GM10266 (cell line): ENCODE measurements at regions not wholly inside any gene's neighbourhood (a gene's known extent, or its start where the extent isn't known, plus 50 kb on each side); places are given as distances from the start of the nearest gene placed in this dataset.

ENCODE experiments used
- DNase-seq: peaks from one replicate; pipeline ENCODE4 v3.0.0; 2012; ENCODE audit errors: extremely low spot score
- TF ChIP-seq, protein P1 (sequence below): IDR thresholded peaks from 2 replicates; pipeline ENCODE4 v1.5.1; 2012; ENCODE audit warnings: mild to moderate bottlenecking, low read depth; ENCODE audit not compliant: control insufficient read depth, insufficient read depth; ENCODE audit errors: missing control alignments

- TF ChIP-seq, protein P1, sequence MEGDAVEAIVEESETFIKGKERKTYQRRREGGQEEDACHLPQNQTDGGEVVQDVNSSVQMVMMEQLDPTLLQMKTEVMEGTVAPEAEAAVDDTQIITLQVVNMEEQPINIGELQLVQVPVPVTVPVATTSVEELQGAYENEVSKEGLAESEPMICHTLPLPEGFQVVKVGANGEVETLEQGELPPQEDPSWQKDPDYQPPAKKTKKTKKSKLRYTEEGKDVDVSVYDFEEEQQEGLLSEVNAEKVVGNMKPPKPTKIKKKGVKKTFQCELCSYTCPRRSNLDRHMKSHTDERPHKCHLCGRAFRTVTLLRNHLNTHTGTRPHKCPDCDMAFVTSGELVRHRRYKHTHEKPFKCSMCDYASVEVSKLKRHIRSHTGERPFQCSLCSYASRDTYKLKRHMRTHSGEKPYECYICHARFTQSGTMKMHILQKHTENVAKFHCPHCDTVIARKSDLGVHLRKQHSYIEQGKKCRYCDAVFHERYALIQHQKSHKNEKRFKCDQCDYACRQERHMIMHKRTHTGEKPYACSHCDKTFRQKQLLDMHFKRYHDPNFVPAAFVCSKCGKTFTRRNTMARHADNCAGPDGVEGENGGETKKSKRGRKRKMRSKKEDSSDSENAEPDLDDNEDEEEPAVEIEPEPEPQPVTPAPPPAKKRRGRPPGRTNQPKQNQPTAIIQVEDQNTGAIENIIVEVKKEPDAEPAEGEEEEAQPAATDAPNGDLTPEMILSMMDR: no peak
- DNase-seq: no peak
These were observed 386.1 kb downstream of the SETD4 start for GRCh38 chr21:35674091-35674671.

- no peak for DNase-seq
- TF ChIP-seq, protein P1: no peak
These were observed 388.0 kb downstream of the SETD4 start for GRCh38 chr21:35672313-35672712.

- TF ChIP-seq, protein P1: no peak
- no peak for DNase-seq
These were observed 395.6 kb downstream of the SETD4 start for GRCh38 chr21:35664683-35665082.

DNA sequence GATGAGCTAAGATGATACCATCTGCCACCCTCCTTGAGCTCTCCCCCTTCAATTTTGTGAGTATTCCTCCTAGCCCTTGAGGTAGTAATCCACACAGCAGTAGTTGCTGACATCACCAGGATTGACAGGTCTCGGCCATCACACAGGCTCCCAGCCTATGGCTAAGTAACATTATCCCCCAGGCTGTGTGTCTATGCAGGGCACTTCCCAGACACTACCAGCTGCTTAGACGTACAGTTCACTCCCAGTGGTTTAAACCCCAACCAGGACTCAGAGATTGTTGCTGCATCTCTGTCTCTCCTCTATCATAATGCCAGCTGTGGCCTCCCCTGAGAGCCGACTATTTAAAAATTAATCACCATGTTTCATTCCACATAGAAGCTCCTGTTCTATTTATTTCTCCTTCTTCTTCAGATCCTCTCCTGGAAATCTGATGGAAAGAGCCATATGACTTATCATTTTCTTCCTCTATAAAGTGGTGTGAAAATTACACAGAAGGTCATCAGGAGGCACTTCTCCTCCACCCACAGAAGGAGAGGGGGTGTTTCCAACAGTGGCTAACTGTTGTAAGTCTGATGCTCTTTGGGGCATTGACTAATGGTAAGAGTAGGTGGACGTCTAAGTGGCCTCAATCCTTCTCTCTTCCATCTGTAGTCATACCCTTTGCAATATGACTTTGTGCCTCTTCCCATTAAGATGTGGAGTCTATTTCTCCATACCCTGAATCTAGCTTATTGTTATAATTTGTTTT is 396.3 kb downstream of the SETD4 start:
- TF ChIP-seq, protein P1: no peak
- no peak for DNase-seq

DNA sequence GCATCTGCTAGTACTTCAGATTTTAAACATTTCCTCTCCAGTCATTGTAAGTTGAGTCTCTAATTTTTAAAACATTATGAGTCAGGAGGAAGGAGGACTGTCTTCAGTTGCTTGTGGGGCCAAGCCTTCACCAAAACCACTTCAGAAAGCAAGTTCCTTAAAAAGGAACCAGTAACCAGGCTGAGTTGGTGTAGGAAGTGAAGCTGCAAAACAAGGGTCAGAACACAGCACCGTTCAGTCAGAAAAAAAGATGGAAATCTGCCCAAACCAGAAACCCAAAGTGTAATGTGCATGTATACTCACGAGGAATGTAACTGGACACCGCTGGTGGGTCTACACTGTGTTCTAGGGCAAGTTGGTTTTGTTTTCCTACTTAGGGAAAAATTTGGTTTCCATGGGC is 402.1 kb downstream of the SETD4 start:
- TF ChIP-seq, protein P1: no peak

GRCh38 chr21:35652872-35653271 is 407.5 kb downstream of the SETD4 start:
- TF ChIP-seq, protein P1: no peak
- DNase-seq: no peak

More for the DNA sequence above, 402.1 kb downstream of the SETD4 start:
- no peak for DNase-seq

GRCh38 chr21:35652196-35652595 is 408.1 kb downstream of the SETD4 start:
- TF ChIP-seq, protein P1: no peak
- DNase-seq: no peak
